GM12875 (cell line): ENCODE measurements at regions not wholly inside any gene's neighbourhood (a gene's known extent, or its start where the extent isn't known, plus 50 kb on each side); places are given as distances from the start of the nearest gene placed in this dataset.

ENCODE experiments used
- H3K4me3 ChIP-seq: one replicate; pipeline ENCODE4 v1.5.1; 2011; ENCODE audit warnings: low read depth, low read length, control low read depth
- CTCF ChIP-seq: IDR thresholded peaks from 2 replicates; pipeline ENCODE4 v1.5.1; 2011; ENCODE audit warnings: low read depth, mild to moderate bottlenecking, control low read depth, inconsistent platforms, low read length, moderate library complexity, borderline replicate concordance; ENCODE audit not compliant: insufficient read depth

GRCh38 chr2:150981826-150982225 is 279.8 kb downstream of the RBM43 start:
- no peak overlapping the region for H3K4me3 ChIP-seq
- no peak for TF ChIP-seq CTCF

- H3K4me3 ChIP-seq = no peak overlapping the region
- TF ChIP-seq CTCF = no peak
These were observed 283.6 kb downstream of the RBM43 start for GRCh38 chr2:150978053-150978452.

GRCh38 chr2:150977296-150977695 is 284.4 kb downstream of the RBM43 start:
- no peak overlapping the region for H3K4me3 ChIP-seq
- TF ChIP-seq CTCF = no peak

- no peak overlapping the region for H3K4me3 ChIP-seq
- TF ChIP-seq CTCF = no peak
These were observed 285.1 kb downstream of the RBM43 start for GRCh38 chr2:150976604-150977003.

- no peak overlapping the region for H3K4me3 ChIP-seq
- TF ChIP-seq CTCF = no peak
These were observed 286.8 kb downstream of the RBM43 start for GRCh38 chr2:150974864-150975263.

- no peak overlapping the region for H3K4me3 ChIP-seq
- TF ChIP-seq CTCF = no peak
These were observed 287.4 kb downstream of the RBM43 start for GRCh38 chr2:150974234-150974633.

- no peak overlapping the region for H3K4me3 ChIP-seq
- TF ChIP-seq CTCF = no peak
These were observed 289.8 kb downstream of the RBM43 start for GRCh38 chr2:150971910-150972309.
